GM19463 (cell line): ENCODE measurements at regions not wholly inside any gene's neighbourhood (a gene's known extent, or its start where the extent isn't known, plus 50 kb on each side); places are given as distances from the start of the nearest gene placed in this dataset.

Experiments used
- ATAC-seq: cut with Tn5 transposase; IDR thresholded peaks from one replicate; pipeline ENCODE4 v1.9.1; 2021; ENCODE audit warnings: mild to moderate bottlenecking, moderate library complexity; ENCODE audit not compliant: unreplicated experiment

- ATAC-seq, result no peak
Measured at GRCh38 chr4:144565527-144566195, 80.3 kb upstream of the HHIP start.

GRCh38 chr4:144572660-144573059 lies 73.3 kb upstream of the HHIP start:
- ATAC-seq, result no peak

- ATAC-seq, result peak; percentile 74
Measured at GRCh38 chr4:144574000-144574399, 72.0 kb upstream of the HHIP start.

- ATAC-seq, result no peak
Measured at GRCh38 chr4:144574509-144574908, 71.4 kb upstream of the HHIP start.

- peak; percentile 69 for ATAC-seq
Measured at GRCh38 chr4:144575181-144575580, 70.8 kb upstream of the HHIP start.

GRCh38 chr4:144578681-144579080 lies 67.3 kb upstream of the HHIP start:
- no peak for ATAC-seq

- ATAC-seq, result no peak
Measured at GRCh38 chr4:144579411-144580030, 66.4 kb upstream of the HHIP start.

GRCh38 chr4:144580430-144580829 lies 65.5 kb upstream of the HHIP start:
- no peak for ATAC-seq

- ATAC-seq, result no peak
Measured at GRCh38 chr4:144582105-144582850, 63.7 kb upstream of the HHIP start.

- ATAC-seq, result no peak
Measured at GRCh38 chr4:144582975-144583374, 63.0 kb upstream of the HHIP start.

GRCh38 chr4:144583658-144584057 lies 62.3 kb upstream of the HHIP start:
- ATAC-seq, result no peak

GRCh38 chr4:144584428-144584827 lies 61.5 kb upstream of the HHIP start:
- peak; percentile 44 for ATAC-seq

- no peak for ATAC-seq
Measured at GRCh38 chr4:144589512-144589911, 56.4 kb upstream of the HHIP start.

- no peak for ATAC-seq
Measured at GRCh38 chr4:144590020-144590419, 55.9 kb upstream of the HHIP start.

- ATAC-seq, result no peak
Measured at GRCh38 chr4:144591401-144591800, 54.6 kb upstream of the HHIP start.

- no peak for ATAC-seq
Measured at GRCh38 chr4:144592264-144592663, 53.7 kb upstream of the HHIP start.

GRCh38 chr4:144594471-144594986 lies 51.4 kb upstream of the HHIP start:
- no peak for ATAC-seq

- no peak for ATAC-seq
Measured at GRCh38 chr4:144595681-144596080, 50.3 kb upstream of the HHIP start.
